HEK293T (cell line): ENCODE measurements at regions not wholly inside any gene's neighbourhood (a gene's known extent, or its start where the extent isn't known, plus 50 kb on each side); places are given as distances from the start of the nearest gene placed in this dataset.

Source experiments
- CTCF ChIA-PET: fragments of 350-600 bp; formaldehyde crosslinking; extraction: SDS; loops from one replicate; lab custom pipeline; 2021; ENCODE audit warnings: antibody characterized with exemption, inconsistent platforms; lab: Yijun Ruan, JAX
- POLR2A ChIA-PET: fragments of 350-600 bp; formaldehyde crosslinking; extraction: SDS; loops from one replicate; lab custom pipeline; 2020; ENCODE audit warnings: antibody characterized with exemption, inconsistent platforms; lab: Yijun Ruan, JAX
- DNase-seq: peaks from one replicate; pipeline ENCODE4 v3.0.0; 2012; ENCODE audit warnings: mixed read lengths; ENCODE audit errors: extremely low spot score
- ARNT ChIP-seq: fragments of 450-650 bp; IDR thresholded peaks from 2 replicates; pipeline ENCODE4 v1.6.1; 2017; ENCODE audit warnings: mild to moderate bottlenecking
- BHLHE40 ChIP-seq: fragments of 450-650 bp; IDR thresholded peaks from 2 replicates; pipeline ENCODE4 v1.6.1; 2016; ENCODE audit warnings: mild to moderate bottlenecking, moderate library complexity, borderline replicate concordance
- CTBP1 ChIP-seq: fragments of 450-650 bp; IDR thresholded peaks from 2 replicates; pipeline ENCODE4 v1.6.1; 2016; ENCODE audit warnings: borderline replicate concordance
- ELF4 ChIP-seq: fragments of 450-650 bp; IDR thresholded peaks from 2 replicates; pipeline ENCODE4 v1.6.1; 2017; ENCODE audit warnings: antibody characterized with exemption
- FOXA1 ChIP-seq: fragments of 450-650 bp; IDR thresholded peaks from 2 replicates; pipeline ENCODE4 v1.6.1; 2016; ENCODE audit warnings: mild to moderate bottlenecking
- FOXK2 ChIP-seq: fragments of 450-650 bp; IDR thresholded peaks from 2 replicates; pipeline ENCODE4 v1.6.1; 2016; ENCODE audit warnings: mild to moderate bottlenecking
- FOXM1 ChIP-seq: fragments of 450-650 bp; IDR thresholded peaks from 2 replicates; pipeline ENCODE4 v1.6.1; 2017; ENCODE audit warnings: mild to moderate bottlenecking, borderline replicate concordance
- HDGF ChIP-seq: fragments of 450-650 bp; IDR thresholded peaks from 2 replicates; pipeline ENCODE4 v1.6.1; 2017; ENCODE audit warnings: antibody characterized with exemption, borderline replicate concordance
- L3MBTL2 ChIP-seq: fragments of 450-650 bp; conservative IDR thresholded peaks from 2 replicates; pipeline ENCODE4 v1.6.1; 2016; ENCODE audit warnings: mild to moderate bottlenecking
- LEF1 ChIP-seq: fragments of 450-650 bp; IDR thresholded peaks from 2 replicates; pipeline ENCODE4 v1.6.1; 2017; ENCODE audit warnings: mild to moderate bottlenecking, borderline replicate concordance
- NFRKB ChIP-seq: fragments of 450-650 bp; IDR thresholded peaks from 2 replicates; pipeline ENCODE4 v1.6.1; 2016; ENCODE audit warnings: mild to moderate bottlenecking, moderate library complexity
- PKNOX1 ChIP-seq: fragments of 450-650 bp; IDR thresholded peaks from 2 replicates; pipeline ENCODE4 v1.6.1; 2016
- SP1 ChIP-seq: fragments of 450-650 bp; IDR thresholded peaks from 2 replicates; pipeline ENCODE4 v1.6.1; 2017
- SUZ12 ChIP-seq: fragments of 450-650 bp; IDR thresholded peaks from 2 replicates; pipeline ENCODE4 v1.6.1; 2016; ENCODE audit warnings: mild to moderate bottlenecking
- TARDBP ChIP-seq: fragments of 450-650 bp; IDR thresholded peaks from 2 replicates; pipeline ENCODE4 v1.6.1; 2016
- ZNF384 ChIP-seq: fragments of 450-650 bp; IDR thresholded peaks from 2 replicates; pipeline ENCODE4 v1.6.1; 2016

GRCh38 chr6:169903122-169903521 is 151.7 kb downstream of the ERMARD start:
- DNase-seq = no peak
- CTCF ChIA-PET = interaction anchor here (0.9 kb wide), 1 partner anchor 61 kb away, joined by 4 read pairs; no protein-coding TSS in a partner anchor
- TF ChIP-seq NFRKB (no peak), CTBP1 (no peak), PKNOX1 (no peak), FOXM1 (no peak), SP1 (no peak), LEF1 (no peak), TARDBP (no peak), FOXK2 (no peak), SUZ12 (no peak), ELF4 (no peak), BHLHE40 (no peak), FOXA1 (no peak), HDGF (no peak), ARNT (no peak), L3MBTL2 (no peak), ZNF384 (no peak)
- POLR2A ChIA-PET = no interaction called here

GRCh38 chr6:169902604-169903003 is 151.2 kb downstream of the ERMARD start:
- TF ChIP-seq ZNF384 (no peak), FOXM1 (no peak), BHLHE40 (no peak), FOXA1 (no peak), SUZ12 (no peak), ARNT (no peak)
- no peak for DNase-seq
- ChIA-PET POLR2A (no interaction called here), CTCF (interaction anchor here (0.9 kb wide), 1 partner anchor 61 kb away, joined by 4 read pairs; no protein-coding TSS in a partner anchor)

- TF ChIP-seq TARDBP (no peak), L3MBTL2 (no peak), FOXA1 (no peak), NFRKB (no peak)
- ChIA-PET POLR2A (no interaction called here), CTCF (no interaction called here)
- DNase-seq = no peak
These were observed 150.6 kb downstream of the ERMARD start for GRCh38 chr6:169902070-169902469.

- POLR2A ChIA-PET = no interaction called here
- DNase-seq = peak; percentile 36
- CTCF ChIA-PET = no interaction called here
- TF ChIP-seq L3MBTL2 (no peak), FOXA1 (no peak), CTBP1 (no peak), ZNF384 (no peak), BHLHE40 (no peak), HDGF (no peak), SUZ12 (no peak), FOXM1 (no peak), FOXK2 (no peak), SP1 (no peak), TARDBP (no peak), ELF4 (no peak), PKNOX1 (no peak), NFRKB (no peak), LEF1 (no peak), ARNT (no peak)
These were observed 148.2 kb downstream of the ERMARD start for GRCh38 chr6:169899481-169900145.

GRCh38 chr6:169898788-169899480 is 147.5 kb downstream of the ERMARD start:
- no peak for DNase-seq
- POLR2A ChIA-PET = no interaction called here
- TF ChIP-seq ARNT (no peak), SUZ12 (no peak), LEF1 (no peak), BHLHE40 (no peak), HDGF (no peak), FOXA1 (no peak), FOXK2 (no peak), SP1 (no peak), FOXM1 (no peak), PKNOX1 (no peak), ZNF384 (no peak), TARDBP (no peak), NFRKB (no peak), L3MBTL2 (no peak), CTBP1 (no peak), ELF4 (no peak)
- CTCF ChIA-PET = no interaction called here

- CTCF ChIA-PET = interaction anchor here (1.3 kb wide), 1 partner anchor 91 kb away, joined by 3 read pairs; no protein-coding TSS in a partner anchor
- POLR2A ChIA-PET = no interaction called here
- TF ChIP-seq TARDBP = no peak
- TF ChIP-seq CTBP1 = no peak
- no peak for TF ChIP-seq LEF1
- DNase-seq = no peak
These were observed 146.4 kb downstream of the ERMARD start for GRCh38 chr6:169897601-169898358.
